ENCODE measurements at regions not wholly inside any gene's neighbourhood (a gene's known extent, or its start where the extent isn't known, plus 50 kb on each side); places are given as distances from the start of the nearest gene placed in this dataset.

GRCh38 chr14:97499790-97500481 lies 702.8 kb downstream of the VRK1 start:
- Histone ChIP-seq H3K9me3 (ENCODE audit: insufficient read depth, low read length) (no peaks in the 10 kb centered on the region), H3K9ac (ENCODE audit: insufficient read length, low read depth) (no peak overlapping the region), H3K36me3 (ENCODE audit: insufficient read depth, insufficient read length, low read length) (no peaks in the 10 kb centered on the region), H3K4me3 (ENCODE audit: insufficient read length, low read depth) (no peak overlapping the region), H3K4me1 (ENCODE audit: insufficient read depth, insufficient read length) (no peaks in the 10 kb centered on the region), H3K27me3 (ENCODE audit: insufficient read depth, insufficient read length) (no peaks in the 10 kb centered on the region)
- no peak for TF ChIP-seq YY1 (IDR thresholded peaks at IDR 0.05; ENCODE audit: insufficient read depth, insufficient read length)
- DNase-seq (ENCODE audit: low read depth, low spot score) = no peak

- DNase-seq (ENCODE audit: low read depth, low spot score) = no peak
- Histone ChIP-seq H3K27me3 (ENCODE audit: insufficient read depth, insufficient read length) (no peaks in the 10 kb centered on the region), H3K9me3 (ENCODE audit: insufficient read depth, low read length) (peaks cover 15% of the 10 kb centered on the region; the same call in 1 of the 2 replicates), H3K4me3 (ENCODE audit: insufficient read length, low read depth) (no peak overlapping the region), H3K4me1 (ENCODE audit: insufficient read depth, insufficient read length) (no peaks in the 10 kb centered on the region), H3K36me3 (ENCODE audit: insufficient read depth, insufficient read length, low read length) (no peaks in the 10 kb centered on the region), H3K9ac (ENCODE audit: insufficient read length, low read depth) (no peak overlapping the region)
- TF ChIP-seq YY1 (IDR thresholded peaks at IDR 0.05; ENCODE audit: insufficient read depth, insufficient read length) (no peak), ZNF274 (IDR thresholded peaks at IDR 0.05; ENCODE audit: low read depth, low read length) (no peak), SUZ12 (IDR thresholded peaks at IDR 0.05; ENCODE audit: extremely low read depth, insufficient read depth, insufficient read length) (no peak)
These were observed 709.4 kb downstream of the VRK1 start for GRCh38 chr14:97506626-97507025.

GRCh38 chr14:97513891-97514290 lies 716.7 kb downstream of the VRK1 start:
- no peaks in the 10 kb centered on the region for H3K4me1 ChIP-seq (ENCODE audit: insufficient read depth, insufficient read length)
- H3K9me3 ChIP-seq (ENCODE audit: insufficient read depth, low read length) = 0 out of 2 replicates have a peak, but pooled peaks cover 5% of the 10 kb centered on the region
- H3K27me3 ChIP-seq (ENCODE audit: insufficient read depth, insufficient read length) = no peaks in the 10 kb centered on the region
- no peaks in the 10 kb centered on the region for H3K36me3 ChIP-seq (ENCODE audit: insufficient read depth, insufficient read length, low read length)
- no peak overlapping the region for H3K4me3 ChIP-seq (ENCODE audit: insufficient read length, low read depth)
- no peak for DNase-seq (ENCODE audit: low read depth, low spot score)
- no peak overlapping the region for H3K9ac ChIP-seq (ENCODE audit: insufficient read length, low read depth)
- TF ChIP-seq YY1 (IDR thresholded peaks at IDR 0.05; ENCODE audit: insufficient read depth, insufficient read length) (no peak), SUZ12 (IDR thresholded peaks at IDR 0.05; ENCODE audit: extremely low read depth, insufficient read depth, insufficient read length) (no peak), ZNF274 (IDR thresholded peaks at IDR 0.05; ENCODE audit: low read depth, low read length) (no peak)

GRCh38 chr14:97517566-97518234 lies 720.5 kb downstream of the VRK1 start:
- no peak for TF ChIP-seq YY1 (IDR thresholded peaks at IDR 0.05; ENCODE audit: insufficient read depth, insufficient read length)
- TF ChIP-seq ZNF274 (IDR thresholded peaks at IDR 0.05; ENCODE audit: low read depth, low read length) = no peak
- H3K9me3 ChIP-seq (ENCODE audit: insufficient read depth, low read length) = no peaks in the 10 kb centered on the region
- H3K36me3 ChIP-seq (ENCODE audit: insufficient read depth, insufficient read length, low read length) = no peaks in the 10 kb centered on the region
- no peak for DNase-seq (ENCODE audit: low read depth, low spot score)
- H3K4me3 ChIP-seq (ENCODE audit: insufficient read length, low read depth) = no peak overlapping the region
- H3K27me3 ChIP-seq (ENCODE audit: insufficient read depth, insufficient read length) = no peaks in the 10 kb centered on the region
- H3K4me1 ChIP-seq (ENCODE audit: insufficient read depth, insufficient read length) = no peaks in the 10 kb centered on the region
- H3K9ac ChIP-seq (ENCODE audit: insufficient read length, low read depth) = no peak overlapping the region

GRCh38 chr14:97523936-97524335 lies 726.8 kb downstream of the VRK1 start:
- no peak overlapping the region for H3K4me3 ChIP-seq (ENCODE audit: insufficient read length, low read depth)
- H3K9ac ChIP-seq (ENCODE audit: insufficient read length, low read depth) = no peak overlapping the region
- no peaks in the 10 kb centered on the region for H3K36me3 ChIP-seq (ENCODE audit: insufficient read depth, insufficient read length, low read length)
- no peaks in the 10 kb centered on the region for H3K9me3 ChIP-seq (ENCODE audit: insufficient read depth, low read length)
- peak; percentile 13 for DNase-seq (ENCODE audit: low read depth, low spot score)
- peaks cover 4% of the 10 kb centered on the region for H3K4me1 ChIP-seq (ENCODE audit: insufficient read depth, insufficient read length)
- no peaks in the 10 kb centered on the region for H3K27me3 ChIP-seq (ENCODE audit: insufficient read depth, insufficient read length)
- TF ChIP-seq YY1 (IDR thresholded peaks at IDR 0.05; ENCODE audit: insufficient read depth, insufficient read length) (no peak), ZNF274 (IDR thresholded peaks at IDR 0.05; ENCODE audit: low read depth, low read length) (no peak), SUZ12 (IDR thresholded peaks at IDR 0.05; ENCODE audit: extremely low read depth, insufficient read depth, insufficient read length) (no peak)

- no peaks in the 10 kb centered on the region for H3K27me3 ChIP-seq (ENCODE audit: insufficient read depth, insufficient read length)
- no peak overlapping the region for H3K9ac ChIP-seq (ENCODE audit: insufficient read length, low read depth)
- TF ChIP-seq YY1 (IDR thresholded peaks at IDR 0.05; ENCODE audit: insufficient read depth, insufficient read length) (no peak), ZNF274 (IDR thresholded peaks at IDR 0.05; ENCODE audit: low read depth, low read length) (no peak), SUZ12 (IDR thresholded peaks at IDR 0.05; ENCODE audit: extremely low read depth, insufficient read depth, insufficient read length) (no peak)
- H3K36me3 ChIP-seq (ENCODE audit: insufficient read depth, insufficient read length, low read length) = no peaks in the 10 kb centered on the region
- H3K4me1 ChIP-seq (ENCODE audit: insufficient read depth, insufficient read length) = peaks cover 4% of the 10 kb centered on the region
- DNase-seq (ENCODE audit: low read depth, low spot score) = no peak
- H3K4me3 ChIP-seq (ENCODE audit: insufficient read length, low read depth) = no peak overlapping the region
- no peaks in the 10 kb centered on the region for H3K9me3 ChIP-seq (ENCODE audit: insufficient read depth, low read length)
These were observed 727.6 kb downstream of the VRK1 start for GRCh38 chr14:97524589-97525319.

- Histone ChIP-seq H3K27me3 (ENCODE audit: insufficient read depth, insufficient read length) (no peaks in the 10 kb centered on the region), H3K4me1 (ENCODE audit: insufficient read depth, insufficient read length) (peaks cover 4% of the 10 kb centered on the region), H3K4me3 (ENCODE audit: insufficient read length, low read depth) (no peak overlapping the region), H3K36me3 (ENCODE audit: insufficient read depth, insufficient read length, low read length) (no peaks in the 10 kb centered on the region), H3K9ac (ENCODE audit: insufficient read length, low read depth) (no peak overlapping the region), H3K9me3 (ENCODE audit: insufficient read depth, low read length) (no peaks in the 10 kb centered on the region)
- TF ChIP-seq ZNF274 (IDR thresholded peaks at IDR 0.05; ENCODE audit: low read depth, low read length) (no peak), SUZ12 (IDR thresholded peaks at IDR 0.05; ENCODE audit: extremely low read depth, insufficient read depth, insufficient read length) (no peak), YY1 (IDR thresholded peaks at IDR 0.05; ENCODE audit: insufficient read depth, insufficient read length) (no peak)
- DNase-seq (ENCODE audit: low read depth, low spot score) = no peak
These were observed 730.8 kb downstream of the VRK1 start for GRCh38 chr14:97527993-97528392.
